Kidney tubule cell (primary cell): ENCODE measurements at regions not wholly inside any gene's neighbourhood (a gene's known extent, or its start where the extent isn't known, plus 50 kb on each side); places are given as distances from the start of the nearest gene placed in this dataset.

Source experiments
- DNase-seq: peaks from one replicate; pipeline ENCODE4 v3.0.0-alpha.2; 2018; ENCODE audit warnings: low spot score

- peak; percentile 4 for DNase-seq
Measured at GRCh38 chr11:105230586-105230985, 91.0 kb upstream of the CARD18 start.

GRCh38 chr11:105229761-105230160 is 90.2 kb upstream of the CARD18 start:
- no peak for DNase-seq

GRCh38 chr11:105229257-105229656 is 89.7 kb upstream of the CARD18 start:
- no peak for DNase-seq

GRCh38 chr11:105227363-105227762 is 87.8 kb upstream of the CARD18 start:
- no peak for DNase-seq

GRCh38 chr11:105226766-105227165 is 87.2 kb upstream of the CARD18 start:
- DNase-seq, result no peak

GRCh38 chr11:105226091-105226490 is 86.5 kb upstream of the CARD18 start:
- DNase-seq, result no peak

GRCh38 chr11:105224482-105225253 is 85.1 kb upstream of the CARD18 start:
- no peak for DNase-seq

GRCh38 chr11:105220121-105220520 is 80.6 kb upstream of the CARD18 start:
- no peak for DNase-seq

GRCh38 chr11:105219670-105220069 is 80.1 kb upstream of the CARD18 start:
- no peak for DNase-seq

GRCh38 chr11:105219269-105219668 is 79.7 kb upstream of the CARD18 start:
- DNase-seq, result no peak

- no peak for DNase-seq
Measured at GRCh38 chr11:105215528-105215927, 76.0 kb upstream of the CARD18 start.

- no peak for DNase-seq
Measured at GRCh38 chr11:105211806-105212554, 72.4 kb upstream of the CARD18 start.

GRCh38 chr11:105208019-105208418 is 68.5 kb upstream of the CARD18 start:
- no peak for DNase-seq

- DNase-seq, result no peak
Measured at GRCh38 chr11:105206633-105207032, 67.1 kb upstream of the CARD18 start.

- DNase-seq, result no peak
Measured at GRCh38 chr11:105204636-105205035, 65.1 kb upstream of the CARD18 start.

- DNase-seq, result no peak
Measured at GRCh38 chr11:105203569-105204240, 64.1 kb upstream of the CARD18 start.

GRCh38 chr11:105202844-105203548 is 63.4 kb upstream of the CARD18 start:
- DNase-seq, result peak; percentile 64

GRCh38 chr11:105202422-105202821 is 62.9 kb upstream of the CARD18 start:
- DNase-seq, result no peak

GRCh38 chr11:105201166-105201565 is 61.6 kb upstream of the CARD18 start:
- DNase-seq, result no peak

- no peak for DNase-seq
Measured at GRCh38 chr11:105197071-105197815, 57.7 kb upstream of the CARD18 start.

- DNase-seq, result no peak
Measured at GRCh38 chr11:105193260-105193659, 53.7 kb upstream of the CARD18 start.

GRCh38 chr11:105192115-105192514 is 52.5 kb upstream of the CARD18 start:
- no peak for DNase-seq
